NT2/D1 (cell line): ENCODE measurements at regions not wholly inside any gene's neighbourhood (a gene's known extent, or its start where the extent isn't known, plus 50 kb on each side); places are given as distances from the start of the nearest gene placed in this dataset.

Experiments used
- SUZ12 ChIP-seq: IDR thresholded peaks from 2 replicates; pipeline ENCODE4 v1.6.1; 2011; ENCODE audit not compliant: insufficient read length, insufficient read depth; ENCODE audit errors: extremely low read depth
- YY1 ChIP-seq: IDR thresholded peaks from 2 replicates; pipeline ENCODE4 v1.6.1; 2011; ENCODE audit not compliant: insufficient read length, insufficient read depth
- ZNF274 ChIP-seq: IDR thresholded peaks from 2 replicates; pipeline ENCODE4 v1.6.1; 2011; ENCODE audit warnings: mild to moderate bottlenecking, low read depth, low read length

GRCh38 chr5:173534664-173535063, 81.8 kb downstream of the BOD1 start:
- no peak for TF ChIP-seq SUZ12
- TF ChIP-seq ZNF274, result no peak
- TF ChIP-seq YY1, result no peak
